HG02678 (cell line): ENCODE measurements at regions not wholly inside any gene's neighbourhood (a gene's known extent, or its start where the extent isn't known, plus 50 kb on each side); places are given as distances from the start of the nearest gene placed in this dataset.
"Not testable (repeated sequence)": the region's sequence is repeated elsewhere in the genome, so short reads cannot be mapped to it uniquely, and the experiment has no call there.

Experiments used
- ATAC-seq: cut with Tn5 transposase; IDR thresholded peaks from one replicate; pipeline ENCODE4 v1.9.1; 2021; ENCODE audit warnings: mild to moderate bottlenecking, moderate library complexity; ENCODE audit not compliant: unreplicated experiment

- ATAC-seq, result no peak
Measured at GRCh38 chr13:82136880-82137279, 1745.4 kb downstream of the SLITRK1 start.

GRCh38 chr13:82129281-82129680 lies 1753.0 kb downstream of the SLITRK1 start:
- ATAC-seq, result no peak

GRCh38 chr13:82118589-82118988 lies 1763.7 kb downstream of the SLITRK1 start:
- no peak for ATAC-seq

DNA sequence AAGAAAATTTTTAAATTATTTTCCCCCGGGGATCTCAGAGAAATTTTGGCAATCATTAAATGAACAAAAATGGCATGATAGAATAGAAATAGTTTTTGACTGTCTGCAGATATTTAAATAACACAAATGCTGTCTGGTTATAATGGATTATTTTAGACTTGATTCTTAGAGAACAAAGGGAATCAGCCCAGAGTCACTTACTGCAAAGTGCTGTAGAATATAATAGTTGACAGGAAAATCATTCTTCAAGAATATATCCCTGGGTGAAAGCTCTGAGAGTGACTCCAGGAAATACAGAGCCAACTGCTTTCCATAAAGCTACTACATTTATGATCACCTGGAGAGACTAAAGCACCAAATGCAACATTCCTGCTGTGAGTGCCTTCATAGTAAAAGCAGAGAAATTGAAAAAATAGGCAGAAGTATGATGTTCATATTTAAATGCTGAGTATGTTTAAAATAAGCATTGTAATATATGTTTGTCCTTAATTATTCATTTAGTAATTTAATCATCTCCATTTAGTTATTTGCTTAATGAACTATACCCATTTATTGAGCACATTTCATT lies 1765.8 kb downstream of the SLITRK1 start:
- ATAC-seq, result no peak

DNA sequence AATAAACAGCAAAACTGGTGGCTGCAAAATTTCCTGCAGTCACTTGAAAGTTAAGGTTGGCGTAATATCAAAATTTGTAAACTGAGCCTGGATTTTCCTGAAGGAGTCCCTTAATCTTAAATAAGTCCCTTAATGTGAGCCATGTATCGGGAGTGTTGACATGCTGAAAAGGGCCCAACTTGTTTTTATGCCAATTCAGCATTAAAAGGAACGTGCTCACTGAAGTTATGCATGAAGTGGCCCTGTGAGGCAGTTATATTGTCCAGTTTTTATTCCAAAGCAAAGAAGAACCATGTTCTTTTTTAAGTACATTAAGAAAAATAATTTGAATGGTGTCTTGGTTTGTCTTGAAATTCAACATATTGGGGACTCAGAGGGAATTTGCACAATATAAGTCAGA lies 1766.9 kb downstream of the SLITRK1 start:
- no peak for ATAC-seq

- no peak for ATAC-seq
Measured at GRCh38 chr13:82096256-82096655, 1755.3 kb upstream of the SPRY2 start.

GRCh38 chr13:82092312-82092711 lies 1751.4 kb upstream of the SPRY2 start:
- no peak for ATAC-seq

GRCh38 chr13:82088781-82089180 lies 1747.9 kb upstream of the SPRY2 start:
- ATAC-seq, result no peak

DNA sequence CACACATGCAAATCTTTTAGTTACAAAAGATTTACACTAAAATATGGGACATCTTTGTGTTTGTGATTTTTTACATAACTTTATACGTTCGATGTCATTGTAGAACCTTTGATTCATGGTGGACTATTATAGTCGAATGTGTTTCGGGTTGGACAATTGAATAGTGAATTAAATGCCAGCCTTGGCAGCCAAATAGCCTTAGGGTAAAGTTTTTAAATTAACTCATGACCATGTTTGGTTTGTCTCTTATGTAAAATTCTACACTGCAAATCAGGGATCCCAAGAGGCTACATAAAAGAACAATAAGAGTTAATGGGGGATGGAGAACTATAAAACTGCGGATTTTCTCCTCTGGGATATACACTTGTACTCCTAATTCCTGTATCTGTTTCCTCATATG lies 1735.6 kb upstream of the SPRY2 start:
- no peak for ATAC-seq

- ATAC-seq, result no peak
Measured at GRCh38 chr13:82070416-82070815, 1729.5 kb upstream of the SPRY2 start.

- no peak for ATAC-seq
Measured at GRCh38 chr13:82062772-82063171, 1721.8 kb upstream of the SPRY2 start.

DNA sequence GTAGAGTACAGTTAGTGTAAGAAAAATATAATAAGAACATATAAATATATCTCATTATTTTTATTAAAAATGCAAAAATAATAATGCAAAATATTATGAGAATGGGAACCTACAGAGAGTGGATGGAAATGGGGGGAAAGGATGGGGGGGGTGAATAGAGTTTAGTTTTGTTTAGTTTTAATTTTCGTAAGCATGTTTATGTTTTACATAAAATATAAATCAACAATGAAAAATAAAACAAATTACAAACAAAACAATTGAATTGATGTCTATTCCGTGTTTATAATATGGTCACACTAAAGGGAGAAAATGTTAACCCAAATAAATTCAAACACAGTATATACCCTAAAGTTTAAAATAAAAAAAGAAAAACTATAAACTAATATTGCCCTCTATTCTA lies 1717.4 kb upstream of the SPRY2 start:
- ATAC-seq, result no peak

GRCh38 chr13:82045316-82045715 lies 1704.4 kb upstream of the SPRY2 start:
- ATAC-seq, result not testable (repeated sequence)

GRCh38 chr13:82036602-82037001 lies 1695.7 kb upstream of the SPRY2 start:
- no peak for ATAC-seq

DNA sequence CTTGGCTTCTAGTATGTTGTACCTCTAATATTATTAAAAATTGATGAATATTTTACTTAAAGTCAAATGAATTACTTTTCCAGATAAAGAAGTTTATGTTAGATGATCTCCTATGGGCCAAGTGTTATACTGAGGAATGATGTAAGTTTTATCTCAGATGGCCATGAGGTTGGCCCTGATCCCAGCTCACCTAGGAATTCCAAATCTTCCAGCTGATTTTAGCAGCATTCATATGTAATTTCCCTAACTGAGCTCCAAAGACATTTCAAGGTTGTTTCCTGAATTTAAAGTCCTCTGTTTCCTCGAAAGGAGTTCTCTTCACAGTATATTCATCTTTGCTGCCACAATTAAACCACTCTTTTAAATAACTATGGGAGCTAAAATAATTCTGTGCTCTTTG lies 1670.4 kb upstream of the SPRY2 start:
- no peak for ATAC-seq

DNA sequence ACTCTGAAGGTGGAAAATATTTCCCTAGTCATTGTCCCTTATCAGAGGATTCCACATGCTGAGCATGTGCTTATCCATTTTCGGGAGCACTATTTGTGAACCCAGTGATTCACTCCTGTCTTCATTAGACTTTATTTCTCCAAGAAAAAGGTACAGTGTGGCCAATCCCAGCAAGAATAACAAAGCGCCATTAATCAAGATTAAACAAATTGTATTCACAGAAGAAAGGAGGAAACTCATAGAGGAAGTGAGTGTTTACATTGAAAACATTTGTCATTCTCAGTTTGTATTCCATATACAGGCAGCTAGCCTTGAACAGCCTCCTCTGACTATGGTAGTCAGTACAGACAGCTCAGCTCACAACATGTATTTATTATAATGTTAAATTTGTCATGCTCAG lies 1669.9 kb upstream of the SPRY2 start:
- ATAC-seq, result no peak

GRCh38 chr13:82002710-82003109 lies 1661.8 kb upstream of the SPRY2 start:
- ATAC-seq, result no peak

DNA sequence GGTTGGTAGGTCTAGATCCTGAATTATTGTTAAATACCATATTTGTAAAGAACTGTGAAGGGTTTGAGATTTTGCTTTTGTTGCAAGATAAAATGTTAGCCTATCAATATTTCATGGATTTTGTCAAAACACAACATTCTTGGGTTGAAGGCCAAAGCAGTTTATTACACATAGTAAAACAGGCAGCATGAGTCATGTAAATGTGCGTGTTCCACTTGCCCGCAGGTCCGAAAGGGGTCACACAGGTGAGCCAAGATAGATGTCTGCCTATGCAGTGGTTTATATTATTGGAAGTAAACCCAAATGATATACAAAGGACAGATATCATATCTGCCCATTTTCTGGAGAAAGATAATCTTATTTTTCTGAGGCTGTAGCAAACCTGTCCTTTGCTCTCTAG lies 1654.4 kb upstream of the SPRY2 start:
- ATAC-seq, result no peak

- ATAC-seq, result no peak
Measured at GRCh38 chr13:81990652-81991051, 1649.7 kb upstream of the SPRY2 start.

DNA sequence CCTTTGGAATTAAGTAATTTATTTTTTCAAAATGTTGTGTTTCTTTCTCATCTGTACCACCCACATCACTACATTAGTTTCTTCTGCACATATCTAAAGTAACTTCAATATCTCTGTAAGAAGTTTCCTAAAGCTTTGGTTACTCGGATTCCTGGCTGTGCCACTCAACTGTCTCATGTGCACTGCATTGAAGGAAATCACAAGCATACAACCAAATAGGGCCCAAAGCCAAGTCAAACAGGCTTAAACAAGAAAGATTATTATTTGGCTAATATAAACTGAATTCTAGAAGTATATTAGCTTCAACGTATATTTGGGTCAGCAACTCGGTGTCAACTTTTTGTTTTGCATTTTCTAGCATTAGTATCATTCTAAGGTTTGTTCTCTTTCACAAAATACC lies 1647.6 kb upstream of the SPRY2 start:
- no peak for ATAC-seq

DNA sequence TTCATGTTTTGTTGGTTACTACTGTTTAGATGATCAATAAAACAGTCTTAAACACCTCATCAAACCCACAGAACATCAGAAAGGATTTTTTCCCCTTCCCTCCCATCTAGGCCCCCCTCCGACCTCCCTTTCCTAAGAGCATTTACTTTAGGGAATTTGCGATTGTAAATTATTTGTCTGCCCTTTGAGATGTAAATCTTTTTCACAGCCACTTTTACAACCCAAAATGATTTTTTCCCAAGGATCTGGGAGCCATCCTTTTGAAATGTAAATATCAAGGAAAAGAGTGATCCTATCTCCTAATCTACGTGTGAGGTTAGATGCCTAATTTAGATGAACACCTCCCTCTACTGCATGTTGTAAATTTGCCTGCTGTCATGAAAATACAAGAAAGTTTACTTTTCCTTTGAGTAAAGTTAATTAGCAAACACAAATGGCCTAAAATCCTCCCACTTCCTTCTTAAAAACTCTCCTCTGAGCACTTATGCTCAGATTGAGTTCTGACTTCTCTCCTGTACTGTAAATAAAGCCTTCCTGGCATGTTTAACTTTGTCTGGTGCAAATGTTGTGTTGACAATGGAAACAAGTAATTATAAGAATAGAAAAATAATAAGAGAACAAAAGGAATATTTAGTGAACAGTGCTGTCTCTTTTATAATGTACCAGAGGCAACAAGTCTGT lies 1646.9 kb upstream of the SPRY2 start:
- no peak for ATAC-seq

DNA sequence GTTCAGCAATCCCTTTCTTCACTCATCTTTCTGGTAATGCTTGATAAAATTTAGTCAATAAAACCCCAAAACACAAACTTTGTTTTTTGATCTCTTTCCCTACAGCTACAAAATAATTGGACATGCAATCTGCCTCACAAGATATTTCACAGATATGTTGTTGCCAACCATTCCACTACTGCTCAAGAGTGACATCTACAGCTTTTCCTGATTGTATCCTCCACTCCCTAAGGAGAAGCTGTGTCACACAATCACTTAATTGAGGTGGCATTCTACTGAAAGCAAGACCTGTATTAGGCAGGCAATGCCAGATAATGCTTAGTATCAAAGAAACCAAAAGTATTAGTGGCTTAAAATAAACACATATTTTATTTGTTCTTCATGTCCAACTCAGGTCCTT lies 1646.2 kb upstream of the SPRY2 start:
- no peak for ATAC-seq

DNA sequence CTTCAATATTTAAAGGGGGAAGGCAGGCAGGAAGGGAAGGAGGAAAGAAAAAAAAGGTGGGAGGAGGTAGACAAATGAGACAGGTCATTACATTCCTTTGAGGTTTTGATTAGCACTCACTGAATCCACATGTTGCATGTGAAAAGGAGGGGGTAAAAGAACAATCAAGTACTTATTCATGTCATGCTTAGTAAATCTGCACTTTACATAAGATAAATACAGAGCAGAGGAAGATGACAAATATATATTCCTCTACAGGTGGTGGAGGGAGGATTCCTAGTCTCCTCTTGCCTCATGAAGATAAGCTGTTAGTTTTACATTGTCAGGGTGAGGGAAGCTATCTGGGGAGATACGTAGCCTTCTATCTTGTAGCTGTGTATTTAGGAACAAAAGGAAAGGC lies 1645.4 kb upstream of the SPRY2 start:
- ATAC-seq, result no peak
